ENCODE measurements at regions not wholly inside any gene's neighbourhood (a gene's known extent, or its start where the extent isn't known, plus 50 kb on each side); places are given as distances from the start of the nearest gene placed in this dataset.
A peak's percentile ranks its signal among the peaks of the same experiment; 100 is the strongest.

DNA sequence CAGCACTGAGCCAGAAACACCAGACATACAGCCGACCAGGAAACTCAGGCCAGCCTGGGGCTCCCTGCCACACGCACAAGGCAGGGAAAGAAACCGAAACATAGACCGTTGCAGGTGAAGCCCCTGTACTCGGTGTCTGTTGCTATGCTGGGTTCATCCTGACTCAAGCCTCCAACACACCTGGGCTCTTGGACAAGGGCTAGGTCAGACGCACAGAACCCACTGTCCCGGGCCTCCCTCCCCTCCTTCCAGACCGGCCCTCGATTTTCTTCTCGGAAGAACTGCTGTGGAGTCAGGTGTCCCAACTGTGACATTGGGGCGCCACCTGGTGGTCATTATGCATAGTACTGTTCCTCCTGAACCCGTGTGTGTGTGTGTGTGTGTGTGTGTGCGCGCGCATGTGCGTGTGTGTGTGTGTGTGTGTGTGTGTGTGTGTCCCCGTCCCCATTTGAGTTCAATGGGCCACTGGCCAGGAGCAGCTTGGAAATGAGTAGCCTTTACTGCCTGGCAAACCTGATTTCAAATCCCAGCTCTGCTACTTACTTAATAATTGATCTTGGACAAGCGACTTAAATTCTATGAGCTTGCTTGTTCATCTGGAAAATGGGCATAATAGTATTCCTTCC lies 55.4 kb upstream of the GLI2 start:
- no peaks in the 10 kb centered on the region for H3K4me1 ChIP-seq (ENCODE audit: control insufficient read depth in 2 of 2, insufficient read depth in 1 of 2, low read depth in 1 of 2, low read length in 2 of 2)
- no peak overlapping the region for H2BK12ac ChIP-seq (ENCODE audit: low read length)
- H2BK5ac ChIP-seq (ENCODE audit: low read length): no peak overlapping the region
- H3K9ac ChIP-seq (ENCODE audit: low read depth, low read length, poor library complexity): no peak overlapping the region
- H2BK15ac ChIP-seq (ENCODE audit: low read length): no peak overlapping the region
- DNase-seq (ENCODE audit: low spot score): peak; percentile 89
- H2AK5ac ChIP-seq (ENCODE audit: low read depth, low read length): no peak overlapping the region
- WGBS, 2 donors (ENCODE audit: extremely low coverage in 2 of 2, insufficient read length in 2 of 2, insufficient replicate concordance in 1 of 2): no CpG with 5 or more reads among the region's 18 CpGs
- H3K4me2 ChIP-seq (ENCODE audit: insufficient read depth, low read length, poor library complexity, severe bottlenecking): no peak overlapping the region
- no peak overlapping the region for H2BK120ac ChIP-seq (ENCODE audit: low read depth, low read length)
- no peak overlapping the region for H3K4me3 ChIP-seq (ENCODE audit: low read length in 2 of 2)
- H3K79me1 ChIP-seq (ENCODE audit: low read depth, low read length): no peaks in the 10 kb centered on the region
- H3K27ac ChIP-seq (replicated peaks; ENCODE audit: low read length): no peak overlapping the region
- H3K36me3 ChIP-seq (replicated peaks in 1 of 2; ENCODE audit: control insufficient read depth in 2 of 2, insufficient read depth in 2 of 2, low read length in 2 of 2): no peaks in the 10 kb centered on the region
- no peak overlapping the region for H3K4ac ChIP-seq (ENCODE audit: low read length)
- H2AFZ ChIP-seq (ENCODE audit: low read length): no peak overlapping the region
- no peak overlapping the region for H3K23ac ChIP-seq (ENCODE audit: low read depth, low read length, poor library complexity)
- H4K91ac ChIP-seq (ENCODE audit: low read depth, low read length, poor library complexity): no peak overlapping the region
- no peak overlapping the region for H3K18ac ChIP-seq (ENCODE audit: low read length)
- peaks cover 0 to 49% (median 12%) of the 10 kb centered on the region in 3 experiments for H3K27me3 ChIP-seq (ENCODE audit: control insufficient read depth in 3 of 3, insufficient read depth in 3 of 3, low read depth in 1 of 3, low read length in 3 of 3)
- H3K14ac ChIP-seq (ENCODE audit: low read length): no peak overlapping the region
- no peak overlapping the region for H4K8ac ChIP-seq (ENCODE audit: low read depth, low read length)
- peaks cover 0 to 2% of the 10 kb centered on the region in 2 donors for H3K9me3 ChIP-seq (replicated peaks in 1 of 2; ENCODE audit: control insufficient read depth in 2 of 2, insufficient read depth in 1 of 2, low read depth in 1 of 2, low read length in 2 of 2)

DNA sequence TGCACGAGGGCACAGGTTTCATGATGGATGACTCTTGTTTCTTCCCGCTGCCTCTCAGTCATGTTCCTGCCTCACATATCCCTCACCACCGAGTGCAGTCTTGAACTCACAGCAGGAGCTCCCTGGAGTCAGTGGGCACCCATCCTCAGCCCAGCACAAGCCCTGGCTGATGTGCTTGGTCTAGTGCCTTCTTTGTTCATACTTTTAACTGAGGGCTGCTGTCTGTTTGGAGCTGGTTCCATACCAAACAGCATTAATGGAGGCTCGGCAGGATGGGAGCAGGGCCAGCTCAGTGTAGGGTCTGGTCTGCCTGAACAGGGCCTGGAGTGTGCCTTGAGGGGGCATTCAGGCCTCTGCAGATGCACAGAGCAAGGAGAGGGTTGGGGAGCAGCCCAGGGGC lies 54.5 kb upstream of the GLI2 start:
- Histone ChIP-seq H3K18ac (ENCODE audit: low read length) (peak overlapping the region; percentile 53), H3K4me1 (ENCODE audit: control insufficient read depth in 2 of 2, insufficient read depth in 1 of 2, low read depth in 1 of 2, low read length in 2 of 2) (no peaks in the 10 kb centered on the region), H3K14ac (ENCODE audit: low read length) (no peak overlapping the region), H4K91ac (ENCODE audit: low read depth, low read length, poor library complexity) (no peak overlapping the region), H2BK5ac (ENCODE audit: low read length) (no peak overlapping the region), H2BK120ac (ENCODE audit: low read depth, low read length) (no peak overlapping the region), H2AK5ac (ENCODE audit: low read depth, low read length) (no peak overlapping the region), H3K27ac (replicated peaks; ENCODE audit: low read length) (no peak overlapping the region), H3K23ac (ENCODE audit: low read depth, low read length, poor library complexity) (no peak overlapping the region), H2BK15ac (ENCODE audit: low read length) (no peak overlapping the region), H3K9ac (ENCODE audit: low read depth, low read length, poor library complexity) (no peak overlapping the region), H3K79me1 (ENCODE audit: low read depth, low read length) (no peaks in the 10 kb centered on the region), H3K4me3 (ENCODE audit: low read length in 2 of 2) (peak overlapping the region in 1 of 2 donors; percentile 57), H2AFZ (ENCODE audit: low read length) (no peak overlapping the region), H3K4me2 (ENCODE audit: insufficient read depth, low read length, poor library complexity, severe bottlenecking) (no peak overlapping the region), H3K4ac (ENCODE audit: low read length) (no peak overlapping the region), H3K27me3 (ENCODE audit: control insufficient read depth in 3 of 3, insufficient read depth in 3 of 3, low read depth in 1 of 3, low read length in 3 of 3) (peaks cover 0 to 47% (median 8%) of the 10 kb centered on the region in 3 experiments), H2BK12ac (ENCODE audit: low read length) (no peak overlapping the region), H4K8ac (ENCODE audit: low read depth, low read length) (no peak overlapping the region), H3K9me3 (replicated peaks in 1 of 2; ENCODE audit: control insufficient read depth in 2 of 2, insufficient read depth in 1 of 2, low read depth in 1 of 2, low read length in 2 of 2) (no peaks in the 10 kb centered on the region), H3K36me3 (replicated peaks in 1 of 2; ENCODE audit: control insufficient read depth in 2 of 2, insufficient read depth in 2 of 2, low read length in 2 of 2) (no peaks in the 10 kb centered on the region)
- DNase-seq (ENCODE audit: low spot score): no peak
- WGBS, 2 donors (ENCODE audit: extremely low coverage in 2 of 2, insufficient read length in 2 of 2, insufficient replicate concordance in 1 of 2): no CpG with 5 or more reads among the region's 4 CpGs

DNA sequence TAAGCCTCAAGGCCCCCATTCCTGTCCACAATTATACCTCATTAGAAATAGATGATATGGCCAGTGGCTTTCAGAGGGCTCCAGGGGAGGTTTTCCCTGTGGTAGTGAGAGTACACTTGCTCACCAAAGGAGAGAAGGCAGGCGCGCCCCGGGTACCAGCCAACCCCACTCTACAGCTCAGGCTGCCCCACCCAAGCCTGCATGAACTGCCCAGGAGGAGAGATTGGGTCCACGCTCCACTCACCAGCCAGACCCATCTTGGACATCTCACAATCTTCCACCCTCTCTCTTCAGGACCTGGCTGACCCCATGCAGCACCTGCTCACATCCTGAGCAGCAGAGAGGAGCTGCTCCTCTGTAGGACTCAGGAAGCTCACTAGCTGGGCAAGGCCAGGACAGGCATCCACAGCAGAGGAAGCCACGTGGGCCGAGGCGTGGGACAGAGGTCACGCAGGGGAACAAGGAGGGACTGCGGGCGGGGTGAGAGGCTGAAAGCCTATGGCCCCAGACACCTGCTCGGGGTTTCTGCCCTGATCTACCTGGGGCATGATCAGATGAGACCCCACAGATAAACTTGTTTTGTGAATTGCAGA lies 53.9 kb upstream of the GLI2 start:
- H3K23ac ChIP-seq (ENCODE audit: low read depth, low read length, poor library complexity): no peak overlapping the region
- no peak overlapping the region for H3K4me2 ChIP-seq (ENCODE audit: insufficient read depth, low read length, poor library complexity, severe bottlenecking)
- no peaks in the 10 kb centered on the region for H3K9me3 ChIP-seq (replicated peaks in 1 of 2; ENCODE audit: control insufficient read depth in 2 of 2, insufficient read depth in 1 of 2, low read depth in 1 of 2, low read length in 2 of 2)
- no peak overlapping the region for H2BK120ac ChIP-seq (ENCODE audit: low read depth, low read length)
- H2BK12ac ChIP-seq (ENCODE audit: low read length): no peak overlapping the region
- H2AFZ ChIP-seq (ENCODE audit: low read length): no peak overlapping the region
- H3K79me1 ChIP-seq (ENCODE audit: low read depth, low read length): no peaks in the 10 kb centered on the region
- H2AK5ac ChIP-seq (ENCODE audit: low read depth, low read length): peak overlapping the region; percentile 60
- H3K9ac ChIP-seq (ENCODE audit: low read depth, low read length, poor library complexity): no peak overlapping the region
- H3K18ac ChIP-seq (ENCODE audit: low read length): no peak overlapping the region
- no peak overlapping the region for H3K4ac ChIP-seq (ENCODE audit: low read length)
- no CpG with 5 or more reads among the region's 11 CpGs for WGBS, 2 donors (ENCODE audit: extremely low coverage in 2 of 2, insufficient read length in 2 of 2, insufficient replicate concordance in 1 of 2)
- H3K27ac ChIP-seq (replicated peaks; ENCODE audit: low read length): no peak overlapping the region
- H3K4me3 ChIP-seq (ENCODE audit: low read length in 2 of 2): no peak overlapping the region
- peak overlapping the region; percentile 17 for H3K14ac ChIP-seq (ENCODE audit: low read length)
- no peak overlapping the region for H2BK5ac ChIP-seq (ENCODE audit: low read length)
- peaks cover 0 to 44% (median 8%) of the 10 kb centered on the region in 3 experiments for H3K27me3 ChIP-seq (ENCODE audit: control insufficient read depth in 3 of 3, insufficient read depth in 3 of 3, low read depth in 1 of 3, low read length in 3 of 3)
- no peak overlapping the region for H4K91ac ChIP-seq (ENCODE audit: low read depth, low read length, poor library complexity)
- no peak overlapping the region for H2BK15ac ChIP-seq (ENCODE audit: low read length)
- H3K36me3 ChIP-seq (replicated peaks in 1 of 2; ENCODE audit: control insufficient read depth in 2 of 2, insufficient read depth in 2 of 2, low read length in 2 of 2): no peaks in the 10 kb centered on the region
- H3K4me1 ChIP-seq (ENCODE audit: control insufficient read depth in 2 of 2, insufficient read depth in 1 of 2, low read depth in 1 of 2, low read length in 2 of 2): no peaks in the 10 kb centered on the region
- no peak for DNase-seq (ENCODE audit: low spot score)
- peak overlapping the region; percentile 27 for H4K8ac ChIP-seq (ENCODE audit: low read depth, low read length)

DNA sequence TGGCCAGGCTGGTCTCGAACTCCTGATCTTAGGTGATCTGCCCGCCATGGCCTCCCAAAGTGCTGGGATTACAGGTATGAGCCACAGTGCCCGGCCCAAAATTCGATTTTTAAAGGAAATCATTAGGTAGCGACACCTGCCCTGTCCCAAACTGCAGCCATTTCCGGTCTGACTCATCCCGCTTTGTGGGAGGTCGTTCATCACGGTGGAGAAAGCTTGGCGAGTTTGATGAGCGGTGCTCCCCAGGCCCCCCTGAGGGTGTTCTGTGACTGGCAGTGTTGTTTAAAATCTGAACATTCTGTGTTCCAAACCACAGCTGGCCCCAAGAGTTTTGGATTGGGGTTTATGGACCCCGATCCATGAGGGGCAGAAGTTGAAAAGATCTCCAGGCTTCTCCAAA lies 53.0 kb upstream of the GLI2 start:
- Histone ChIP-seq H2AFZ (ENCODE audit: low read length) (no peak overlapping the region), H3K27me3 (ENCODE audit: control insufficient read depth in 3 of 3, insufficient read depth in 3 of 3, low read depth in 1 of 3, low read length in 3 of 3) (peaks cover 0 to 37% (median 5%) of the 10 kb centered on the region in 3 experiments), H3K79me1 (ENCODE audit: low read depth, low read length) (no peaks in the 10 kb centered on the region), H3K9me3 (replicated peaks in 1 of 2; ENCODE audit: control insufficient read depth in 2 of 2, insufficient read depth in 1 of 2, low read depth in 1 of 2, low read length in 2 of 2) (no peaks in the 10 kb centered on the region), H4K91ac (ENCODE audit: low read depth, low read length, poor library complexity) (no peak overlapping the region), H3K14ac (ENCODE audit: low read length) (no peak overlapping the region), H4K8ac (ENCODE audit: low read depth, low read length) (no peak overlapping the region), H3K18ac (ENCODE audit: low read length) (no peak overlapping the region), H3K4me1 (ENCODE audit: control insufficient read depth in 2 of 2, insufficient read depth in 1 of 2, low read depth in 1 of 2, low read length in 2 of 2) (no peaks in the 10 kb centered on the region), H2BK12ac (ENCODE audit: low read length) (no peak overlapping the region), H3K4me3 (ENCODE audit: low read length in 2 of 2) (no peak overlapping the region), H3K4me2 (ENCODE audit: insufficient read depth, low read length, poor library complexity, severe bottlenecking) (no peak overlapping the region), H3K23ac (ENCODE audit: low read depth, low read length, poor library complexity) (no peak overlapping the region), H2BK5ac (ENCODE audit: low read length) (no peak overlapping the region), H2AK5ac (ENCODE audit: low read depth, low read length) (no peak overlapping the region), H3K9ac (ENCODE audit: low read depth, low read length, poor library complexity) (peak overlapping the region; percentile 12), H3K27ac (replicated peaks; ENCODE audit: low read length) (no peak overlapping the region), H3K36me3 (replicated peaks in 1 of 2; ENCODE audit: control insufficient read depth in 2 of 2, insufficient read depth in 2 of 2, low read length in 2 of 2) (no peaks in the 10 kb centered on the region), H3K4ac (ENCODE audit: low read length) (no peak overlapping the region), H2BK120ac (ENCODE audit: low read depth, low read length) (no peak overlapping the region), H2BK15ac (ENCODE audit: low read length) (no peak overlapping the region)
- no CpG with 5 or more reads among the region's 12 CpGs for WGBS, 2 donors (ENCODE audit: extremely low coverage in 2 of 2, insufficient read length in 2 of 2, insufficient replicate concordance in 1 of 2)
- no peak for DNase-seq (ENCODE audit: low spot score)

Measured in neuronal stem cell (in vitro differentiated cells).